ENCODE measurements at regions not wholly inside any gene's neighbourhood (a gene's known extent, or its start where the extent isn't known, plus 50 kb on each side); places are given as distances from the start of the nearest gene placed in this dataset.

GRCh38 chr20:53803492-53804155 is 210.0 kb upstream of the ZNF217 start:
- DNase-seq (ENCODE audit: low spot score) = no peak
- Histone ChIP-seq H3K4me1 (no peaks in the 10 kb centered on the region), H3K27me3 (no peaks in the 10 kb centered on the region), H3K36me3 (no peaks in the 10 kb centered on the region), H3K9me3 (no peaks in the 10 kb centered on the region), H3K4me3 (no peak overlapping the region), H3K27ac (no peak overlapping the region)
- TF ChIP-seq CTCF (IDR thresholded peaks at IDR 0.05) = no peak

GRCh38 chr20:53801609-53802370 is 208.2 kb upstream of the ZNF217 start:
- DNase-seq (ENCODE audit: low spot score) = no peak
- H3K36me3 ChIP-seq = no peaks in the 10 kb centered on the region
- no peaks in the 10 kb centered on the region for H3K27me3 ChIP-seq
- H3K27ac ChIP-seq = no peak overlapping the region
- no peak overlapping the region for H3K4me3 ChIP-seq
- TF ChIP-seq CTCF (IDR thresholded peaks at IDR 0.05) = no peak
- no peaks in the 10 kb centered on the region for H3K9me3 ChIP-seq
- no peaks in the 10 kb centered on the region for H3K4me1 ChIP-seq

- no peaks in the 10 kb centered on the region for H3K9me3 ChIP-seq
- H3K27ac ChIP-seq = no peak overlapping the region
- no peak for TF ChIP-seq CTCF (IDR thresholded peaks at IDR 0.05)
- DNase-seq (ENCODE audit: low spot score) = no peak
- H3K27me3 ChIP-seq = no peaks in the 10 kb centered on the region
- H3K4me1 ChIP-seq = no peaks in the 10 kb centered on the region
- H3K4me3 ChIP-seq = no peak overlapping the region
- H3K36me3 ChIP-seq = no peaks in the 10 kb centered on the region
Measured at GRCh38 chr20:53800883-53801604, 207.4 kb upstream of the ZNF217 start.

- no peak for TF ChIP-seq CTCF (IDR thresholded peaks at IDR 0.05)
Measured at GRCh38 chr20:53800418-53800817, 206.8 kb upstream of the ZNF217 start.

GRCh38 chr20:53797085-53797484 is 203.4 kb upstream of the ZNF217 start:
- no peaks in the 10 kb centered on the region for H3K4me1 ChIP-seq
- no peak overlapping the region for H3K27ac ChIP-seq
- no peak for TF ChIP-seq CTCF (IDR thresholded peaks at IDR 0.05)
- no peaks in the 10 kb centered on the region for H3K27me3 ChIP-seq
- no peak for DNase-seq (ENCODE audit: low spot score)
- H3K4me3 ChIP-seq = no peak overlapping the region
- no peaks in the 10 kb centered on the region for H3K36me3 ChIP-seq
- H3K9me3 ChIP-seq = no peaks in the 10 kb centered on the region

More at GRCh38 chr20:53800418-53800817, 206.8 kb upstream of the ZNF217 start:
- DNase-seq (ENCODE audit: low spot score) = no peak
- no peaks in the 10 kb centered on the region for H3K36me3 ChIP-seq
- H3K4me1 ChIP-seq = no peaks in the 10 kb centered on the region
- no peak overlapping the region for H3K4me3 ChIP-seq
- H3K9me3 ChIP-seq = no peaks in the 10 kb centered on the region
- H3K27ac ChIP-seq = no peak overlapping the region
- no peaks in the 10 kb centered on the region for H3K27me3 ChIP-seq

Data from right atrium auricular region (tissue), 2 donors.